Liver (tissue), 3 donors: ENCODE measurements at regions not wholly inside any gene's neighbourhood (a gene's known extent, or its start where the extent isn't known, plus 50 kb on each side); places are given as distances from the start of the nearest gene placed in this dataset.

Experiments used
- CTCF ChIP-seq: fragments of 150-350 bp; IDR thresholded peaks from 2 replicates; pipeline ENCODE4 v1.5.1; 2017; ENCODE audit warnings: improper control_type of control experiment, low read depth, low read length; ENCODE audit not compliant: missing input control
- RAD21 ChIP-seq, 2 donors: IDR thresholded peaks; 2 replicates each; pipeline ENCODE4 v1.6.1; 2016; ENCODE audit warnings: antibody characterized with exemption in 2 of 2, mild to moderate bottlenecking in 2 of 2
- YY1 ChIP-seq: IDR thresholded peaks from 2 replicates; pipeline ENCODE4 v1.6.1; 2016; ENCODE audit warnings: antibody characterized with exemption, mild to moderate bottlenecking
- donor health status: healthy.
- donor health status: healthy.

DNA sequence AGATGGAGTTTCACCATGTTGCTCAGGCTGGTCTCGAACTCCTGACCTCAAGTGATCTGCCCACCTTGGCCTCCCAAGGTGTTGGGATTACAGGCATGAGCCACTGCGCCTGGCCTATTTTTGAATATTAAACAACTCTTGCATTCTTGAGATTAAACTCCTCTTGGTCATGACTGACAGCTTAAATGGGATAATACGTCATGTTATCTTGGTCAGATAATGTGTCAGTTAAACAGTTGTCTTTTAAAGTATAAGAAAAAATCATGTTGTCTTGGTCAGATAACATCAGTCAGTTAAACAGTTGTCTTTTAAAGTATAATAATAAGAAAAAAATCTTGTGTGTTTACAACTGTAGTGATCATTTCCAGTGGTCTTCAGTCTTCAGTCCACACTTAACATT lies 73.6 kb upstream of the SYPL1 start:
- TF ChIP-seq CTCF = no peak
- TF ChIP-seq RAD21 (IDR thresholded peaks at IDR 0.05) = no peak
- TF ChIP-seq YY1 = no peak
